ENCODE measurements at regions not wholly inside any gene's neighbourhood (a gene's known extent, or its start where the extent isn't known, plus 50 kb on each side); places are given as distances from the start of the nearest gene placed in this dataset.

DNA sequence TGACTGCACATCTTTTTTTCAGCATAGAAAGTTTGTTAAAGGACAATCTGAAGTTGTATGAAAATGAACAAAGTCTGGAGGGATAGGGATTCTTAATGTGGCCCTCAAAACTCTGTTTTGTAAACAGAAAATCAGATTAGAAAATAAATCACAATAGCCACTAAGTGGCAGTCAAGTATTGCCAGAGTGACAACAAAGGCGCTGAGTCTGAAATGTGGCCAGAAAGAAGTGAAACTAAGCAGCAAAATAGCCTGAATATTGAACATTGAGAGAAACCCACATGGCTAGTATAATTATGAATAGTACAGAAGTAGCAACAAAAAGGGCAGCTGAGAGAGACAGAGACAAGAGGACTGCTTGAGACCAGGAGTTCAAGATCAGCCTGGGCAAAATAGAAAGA lies 81.1 kb upstream of the CT45A1 start:
- TF ChIP-seq, protein P1, sequence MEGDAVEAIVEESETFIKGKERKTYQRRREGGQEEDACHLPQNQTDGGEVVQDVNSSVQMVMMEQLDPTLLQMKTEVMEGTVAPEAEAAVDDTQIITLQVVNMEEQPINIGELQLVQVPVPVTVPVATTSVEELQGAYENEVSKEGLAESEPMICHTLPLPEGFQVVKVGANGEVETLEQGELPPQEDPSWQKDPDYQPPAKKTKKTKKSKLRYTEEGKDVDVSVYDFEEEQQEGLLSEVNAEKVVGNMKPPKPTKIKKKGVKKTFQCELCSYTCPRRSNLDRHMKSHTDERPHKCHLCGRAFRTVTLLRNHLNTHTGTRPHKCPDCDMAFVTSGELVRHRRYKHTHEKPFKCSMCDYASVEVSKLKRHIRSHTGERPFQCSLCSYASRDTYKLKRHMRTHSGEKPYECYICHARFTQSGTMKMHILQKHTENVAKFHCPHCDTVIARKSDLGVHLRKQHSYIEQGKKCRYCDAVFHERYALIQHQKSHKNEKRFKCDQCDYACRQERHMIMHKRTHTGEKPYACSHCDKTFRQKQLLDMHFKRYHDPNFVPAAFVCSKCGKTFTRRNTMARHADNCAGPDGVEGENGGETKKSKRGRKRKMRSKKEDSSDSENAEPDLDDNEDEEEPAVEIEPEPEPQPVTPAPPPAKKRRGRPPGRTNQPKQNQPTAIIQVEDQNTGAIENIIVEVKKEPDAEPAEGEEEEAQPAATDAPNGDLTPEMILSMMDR (IDR thresholded peaks at IDR 0.05; ENCODE audit: unreplicated experiment): no peak
- H3K9me3 Mint-ChIP-seq: peaks cover 68% of the 10 kb centered on the region
- no peak overlapping the region for H3K4me3 Mint-ChIP-seq
- no peak for DNase-seq (ENCODE audit: low spot score in 2 of 2, unreplicated experiment in 2 of 2)
- H3K36me3 Mint-ChIP-seq: no peaks in the 10 kb centered on the region
- H3K27me3 Mint-ChIP-seq (ENCODE audit: low read depth): no peaks in the 10 kb centered on the region
- no peak overlapping the region for H3K27ac Mint-ChIP-seq
- H3K4me1 Mint-ChIP-seq: no peaks in the 10 kb centered on the region

DNA sequence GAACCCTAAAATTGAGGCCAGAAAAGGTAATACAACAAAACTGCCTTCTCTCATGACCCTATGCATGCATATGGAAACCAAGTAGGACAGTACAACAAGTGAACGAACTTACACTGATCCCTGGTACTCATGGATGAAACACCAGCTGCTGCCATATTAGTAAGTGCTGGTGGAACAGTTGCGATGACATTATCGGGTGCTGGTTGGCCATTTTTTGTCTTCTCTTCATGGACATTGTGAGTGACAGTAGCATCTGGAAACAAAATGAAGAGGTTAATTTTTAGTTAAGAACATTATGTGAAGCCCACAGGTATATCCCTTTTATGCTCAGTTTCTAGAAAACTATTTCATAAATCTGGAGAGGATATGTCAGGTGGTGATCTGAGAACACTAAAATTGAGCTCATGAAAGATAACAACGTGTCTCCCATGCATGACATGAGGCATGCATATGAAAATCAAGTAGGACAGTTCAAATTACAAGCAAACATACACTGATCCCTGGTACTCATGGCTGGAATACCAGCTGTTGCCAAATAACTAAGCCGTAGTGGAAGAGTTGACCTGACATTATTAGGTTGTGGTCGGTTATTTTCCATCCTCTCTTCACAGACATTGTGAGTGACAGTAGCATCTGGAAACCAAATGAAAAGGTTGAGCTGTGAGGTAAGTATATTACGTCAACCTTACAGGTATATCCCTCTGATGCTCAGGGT lies 74.2 kb upstream of the CT45A1 start:
- Mint-ChIP-seq H3K4me1 (no peaks in the 10 kb centered on the region), H3K36me3 (no peaks in the 10 kb centered on the region), H3K27ac (no peak overlapping the region), H3K4me3 (no peak overlapping the region), H3K27me3 (ENCODE audit: low read depth) (no peaks in the 10 kb centered on the region), H3K9me3 (peaks cover 84% of the 10 kb centered on the region)
- no peak for DNase-seq (ENCODE audit: low spot score in 2 of 2, unreplicated experiment in 2 of 2)
- TF ChIP-seq, protein P1 (IDR thresholded peaks at IDR 0.05; ENCODE audit: unreplicated experiment): no peak

DNA sequence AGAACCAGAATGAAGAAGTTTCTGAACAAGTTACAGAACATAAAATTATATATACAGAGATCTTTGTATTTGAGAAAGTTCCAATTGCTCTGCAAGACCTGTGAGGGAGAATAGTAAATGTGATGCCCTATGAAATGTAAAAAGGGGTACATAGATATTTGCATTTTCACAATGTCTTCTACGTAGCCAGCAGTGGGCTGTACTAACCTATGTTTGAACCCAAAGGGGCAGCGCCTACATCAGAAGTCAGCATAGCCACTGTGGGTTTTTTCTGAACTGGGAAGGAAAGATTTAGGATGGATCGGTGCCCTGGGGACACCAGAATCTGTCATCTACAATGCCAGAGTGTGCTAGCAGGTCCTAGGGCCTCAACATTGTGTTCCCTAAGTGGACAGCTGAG lies 69.5 kb upstream of the CT45A1 start:
- no peak for DNase-seq (ENCODE audit: low spot score in 2 of 2, unreplicated experiment in 2 of 2)
- Mint-ChIP-seq H3K27ac (no peak overlapping the region), H3K4me3 (no peak overlapping the region), H3K9me3 (peaks cover 72% of the 10 kb centered on the region), H3K4me1 (no peaks in the 10 kb centered on the region), H3K36me3 (no peaks in the 10 kb centered on the region), H3K27me3 (ENCODE audit: low read depth) (no peaks in the 10 kb centered on the region)
- TF ChIP-seq, protein P1 (IDR thresholded peaks at IDR 0.05; ENCODE audit: unreplicated experiment): no peak

DNA sequence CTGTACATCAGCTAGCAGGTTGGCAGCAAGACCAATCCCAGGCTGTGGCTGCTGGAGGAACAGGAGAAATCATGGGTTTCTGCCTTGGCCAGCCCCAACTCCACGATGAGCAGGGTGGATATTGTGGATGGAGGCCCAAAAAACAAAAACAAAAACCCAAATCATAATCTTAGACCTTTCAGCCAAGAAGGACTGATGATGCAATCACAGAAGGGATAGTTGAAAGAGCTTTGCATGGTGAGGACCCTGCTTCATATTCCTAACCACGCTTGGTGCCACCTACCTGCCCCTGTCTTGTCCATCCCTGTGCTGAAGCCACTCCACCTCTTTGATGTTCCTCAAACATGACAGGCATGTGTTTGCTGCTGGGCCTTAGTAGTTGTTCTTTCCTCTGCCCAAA lies 68.8 kb upstream of the CT45A1 start:
- Mint-ChIP-seq H3K36me3 (no peaks in the 10 kb centered on the region), H3K27ac (no peak overlapping the region), H3K4me3 (no peak overlapping the region), H3K4me1 (no peaks in the 10 kb centered on the region), H3K9me3 (peaks cover 72% of the 10 kb centered on the region), H3K27me3 (ENCODE audit: low read depth) (no peaks in the 10 kb centered on the region)
- TF ChIP-seq, protein P1 (IDR thresholded peaks at IDR 0.05; ENCODE audit: unreplicated experiment): no peak
- DNase-seq (ENCODE audit: low spot score in 2 of 2, unreplicated experiment in 2 of 2): no peak

DNA sequence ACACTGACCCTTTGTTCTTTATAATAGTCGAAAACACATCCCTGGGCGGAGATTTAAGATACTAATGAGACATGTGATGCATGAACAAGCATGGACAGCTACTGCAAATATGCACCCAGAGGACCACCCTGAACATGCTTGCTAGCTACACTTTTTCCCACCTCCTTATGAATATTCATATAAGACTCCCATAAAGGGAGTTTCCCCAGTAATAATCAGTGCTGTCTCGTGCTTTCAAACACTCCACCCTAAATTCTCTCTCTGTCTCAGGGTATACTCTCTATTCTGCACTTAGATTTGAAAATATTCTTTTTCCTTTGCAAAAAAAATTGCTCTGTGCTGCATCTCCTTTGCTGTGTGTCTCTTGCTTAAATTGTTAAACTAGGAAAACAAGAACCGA lies 64.4 kb upstream of the CT45A1 start:
- no peaks in the 10 kb centered on the region for H3K27me3 Mint-ChIP-seq (ENCODE audit: low read depth)
- H3K4me3 Mint-ChIP-seq: no peak overlapping the region
- H3K36me3 Mint-ChIP-seq: no peaks in the 10 kb centered on the region
- H3K4me1 Mint-ChIP-seq: no peaks in the 10 kb centered on the region
- peaks cover 61% of the 10 kb centered on the region for H3K9me3 Mint-ChIP-seq
- H3K27ac Mint-ChIP-seq: no peak overlapping the region
- TF ChIP-seq, protein P1 (IDR thresholded peaks at IDR 0.05; ENCODE audit: unreplicated experiment): no peak
- no peak for DNase-seq (ENCODE audit: low spot score in 2 of 2, unreplicated experiment in 2 of 2)

DNA sequence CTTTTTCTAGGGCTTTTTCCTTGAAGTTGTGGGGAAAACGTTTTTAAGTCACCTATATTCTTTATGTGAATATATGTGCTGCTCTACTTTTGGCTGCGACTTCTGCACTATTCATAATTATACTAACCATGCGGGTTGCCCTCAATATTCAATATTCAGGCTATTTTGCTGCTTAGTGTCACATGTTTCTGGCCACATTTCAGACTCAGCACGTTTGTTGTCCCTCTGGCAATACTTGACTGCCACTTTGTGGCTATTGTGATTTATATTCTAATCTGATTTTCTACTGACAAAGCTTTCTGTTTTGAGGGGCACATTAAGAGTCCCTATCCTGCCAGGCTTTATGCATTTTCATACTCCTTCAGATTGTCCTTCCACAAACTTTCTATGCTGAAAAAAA lies 63.9 kb upstream of the CT45A1 start:
- H3K36me3 Mint-ChIP-seq: no peaks in the 10 kb centered on the region
- DNase-seq (ENCODE audit: low spot score in 2 of 2, unreplicated experiment in 2 of 2): no peak
- H3K27ac Mint-ChIP-seq: no peak overlapping the region
- H3K27me3 Mint-ChIP-seq (ENCODE audit: low read depth): no peaks in the 10 kb centered on the region
- TF ChIP-seq, protein P1 (IDR thresholded peaks at IDR 0.05; ENCODE audit: unreplicated experiment): no peak
- H3K4me3 Mint-ChIP-seq: no peak overlapping the region
- H3K9me3 Mint-ChIP-seq: peaks cover 55% of the 10 kb centered on the region
- H3K4me1 Mint-ChIP-seq: no peaks in the 10 kb centered on the region

All from mesothelial cell of epicardium (in vitro differentiated cells).